Neural cell (in vitro differentiated cells): ENCODE measurements at regions not wholly inside any gene's neighbourhood (a gene's known extent, or its start where the extent isn't known, plus 50 kb on each side); places are given as distances from the start of the nearest gene placed in this dataset.

ENCODE experiments used
- H2AFZ ChIP-seq: fragments of 200-600, 300-800 bp; sonication (generic), shearing (Covaris generic); 2 replicates; pipeline ENCODE4 v1.6.0; 2014; ENCODE audit warnings: low read depth, mild to moderate bottlenecking, antibody characterized with exemption, low read length, moderate library complexity
- H3F3A ChIP-seq: fragments of 200-600 bp; shearing (Covaris generic); 2 replicates; pipeline ENCODE4 v1.6.1; 2016; ENCODE audit warnings: mild to moderate bottlenecking, moderate library complexity, mixed read lengths, antibody characterized with exemption, low read length; ENCODE audit not compliant: insufficient read depth, poor library complexity, severe bottlenecking
- H3K27ac ChIP-seq: fragments of 200-600, 300-800 bp; sonication (generic), shearing (Covaris generic); 2 replicates; pipeline ENCODE4 v1.5.1; 2014; ENCODE audit warnings: mild to moderate bottlenecking, low read length, moderate library complexity
- H3K27me3 ChIP-seq: fragments of 300-800, 200-600 bp; sonication (generic), shearing (Covaris generic); 2 replicates; pipeline ENCODE4 v1.6.0; 2014; ENCODE audit warnings: mild to moderate bottlenecking, low read depth, low read length, moderate library complexity; ENCODE audit not compliant: insufficient read depth
- H3K36me3 ChIP-seq: fragments of 300-800, 200-600 bp; sonication (generic), shearing (Covaris generic); 2 replicates; pipeline ENCODE4 v1.5.1; 2014; ENCODE audit warnings: mild to moderate bottlenecking, antibody characterized with exemption, low read length, moderate library complexity; ENCODE audit not compliant: insufficient read depth
- H3K4me2 ChIP-seq: fragments of 300-800, 200-600 bp; sonication (generic), shearing (Covaris generic); 2 replicates; pipeline ENCODE4 v1.6.0; 2014; ENCODE audit warnings: mild to moderate bottlenecking, low read length
- H3K4me3 ChIP-seq: fragments of 300-800, 200-600 bp; sonication (generic), shearing (Covaris generic); 2 replicates; pipeline ENCODE4 v1.5.1; 2014; ENCODE audit warnings: mild to moderate bottlenecking, low read length, moderate library complexity
- H3K79me2 ChIP-seq: fragments of 200-600 bp; shearing (Covaris generic); replicated peaks from 2 replicates; pipeline ENCODE4 v1.6.0; 2014; ENCODE audit warnings: mild to moderate bottlenecking, low read length, moderate library complexity; ENCODE audit not compliant: insufficient read depth
- H3K9ac ChIP-seq: fragments of 300-800, 200-600 bp; sonication (generic), shearing (Covaris generic); 2 replicates; pipeline ENCODE4 v1.6.1; 2016; ENCODE audit warnings: mild to moderate bottlenecking, low read length, mixed read lengths
- H3K9me2 ChIP-seq: fragments of 200-600 bp; shearing (Covaris generic); 2 replicates; pipeline ENCODE4 v1.6.1; 2016; ENCODE audit warnings: mild to moderate bottlenecking, low read length, mixed read lengths; ENCODE audit not compliant: insufficient read depth
- H3K9me3 ChIP-seq: fragments of 200-600, 300-800 bp; sonication (generic), shearing (Covaris generic); 2 replicates; pipeline ENCODE4 v1.6.1; 2016; ENCODE audit warnings: mild to moderate bottlenecking, mixed run types, low read length, moderate library complexity, mixed read lengths
- H4K20me1 ChIP-seq: fragments of 200-600 bp; shearing (Covaris generic); 2 replicates; pipeline ENCODE4 v1.6.1; 2016; ENCODE audit warnings: mild to moderate bottlenecking, mixed run types; ENCODE audit not compliant: insufficient read depth
- EP300 ChIP-seq: fragments of 450-650 bp; conservative IDR thresholded peaks from 2 replicates; pipeline ENCODE4 v1.6.1; 2014; ENCODE audit warnings: antibody characterized with exemption, mild to moderate bottlenecking, moderate library complexity; ENCODE audit not compliant: poor library complexity, severe bottlenecking
- EZH2 ChIP-seq: fragments of 200-600, 300-800 bp; shearing (Covaris generic), sonication (generic); IDR thresholded peaks from 2 replicates; pipeline ENCODE4 v1.6.1; 2014; ENCODE audit warnings: antibody characterized with exemption, low read length, borderline replicate concordance, mild to moderate bottlenecking; ENCODE audit not compliant: insufficient read depth, poor library complexity, severe bottlenecking
- MXI1 ChIP-seq: fragments of 450-650 bp; conservative IDR thresholded peaks from 2 replicates; pipeline ENCODE4 v1.6.1; 2014; ENCODE audit warnings: antibody characterized with exemption, mild to moderate bottlenecking; ENCODE audit not compliant: poor library complexity, severe bottlenecking
- POLR2AphosphoS5 ChIP-seq: IDR thresholded peaks from 2 replicates; pipeline ENCODE4 v1.6.1; 2012
- RAD21 ChIP-seq: fragments of 450-650 bp; conservative IDR thresholded peaks from 2 replicates; pipeline ENCODE4 v1.6.1; 2014; ENCODE audit warnings: antibody characterized with exemption, mild to moderate bottlenecking, moderate library complexity
- SMC3 ChIP-seq: fragments of 450-650 bp; conservative IDR thresholded peaks from 2 replicates; pipeline ENCODE4 v1.6.1; 2014; ENCODE audit warnings: antibody characterized with exemption, mild to moderate bottlenecking, moderate library complexity; ENCODE audit not compliant: poor library complexity
- TAF1 ChIP-seq: IDR thresholded peaks from 2 replicates; pipeline ENCODE4 v1.6.1; 2012; ENCODE audit warnings: low read depth
- TF ChIP-seq, protein P1 (sequence below): fragments of 450-650 bp; IDR thresholded peaks from 2 replicates; pipeline ENCODE4 v1.5.1; 2014; ENCODE audit warnings: antibody characterized with exemption, mild to moderate bottlenecking, moderate library complexity; ENCODE audit not compliant: poor library complexity, severe bottlenecking
- TF ChIP-seq, protein P2 (sequence below): IDR thresholded peaks from 2 replicates; pipeline ENCODE4 v1.6.1; 2012; ENCODE audit warnings: borderline replicate concordance

DNA sequence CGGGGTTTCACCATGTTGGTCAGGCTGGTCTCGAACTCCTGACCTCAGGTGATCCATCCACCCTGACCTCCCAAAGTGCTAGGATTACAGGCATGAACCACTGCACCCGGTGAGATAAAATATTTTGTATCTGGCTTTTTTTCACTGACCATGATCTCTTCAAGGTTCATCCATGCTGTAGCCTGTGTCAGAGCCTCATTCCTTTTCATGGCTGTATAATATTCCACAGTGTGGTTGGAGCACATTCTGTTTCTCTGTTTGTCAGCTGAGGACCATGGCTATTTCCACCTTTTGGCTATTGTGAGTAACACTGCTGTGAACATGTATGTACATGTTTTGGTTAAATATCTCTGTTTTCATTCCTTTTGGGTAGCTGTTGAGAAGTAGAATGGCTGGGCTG is 169.2 kb downstream of the SHOX start:
- H3K36me3 ChIP-seq: no peaks in the 10 kb centered on the region
- no peak overlapping the region for H3K27ac ChIP-seq
- no peak overlapping the region for H3K4me3 ChIP-seq
- no peak overlapping the region for H2AFZ ChIP-seq
- no peaks in the 10 kb centered on the region for H3K9me2 ChIP-seq
- H3K9ac ChIP-seq: no peak overlapping the region
- H3F3A ChIP-seq: no peaks in the 10 kb centered on the region
- no peaks in the 10 kb centered on the region for H3K79me2 ChIP-seq
- no peaks in the 10 kb centered on the region for H3K9me3 ChIP-seq
- no peak overlapping the region for H3K4me2 ChIP-seq
- no peaks in the 10 kb centered on the region for H4K20me1 ChIP-seq
- no peaks in the 10 kb centered on the region for H3K27me3 ChIP-seq
- TF ChIP-seq EP300 (no peak), MXI1 (no peak), SMC3 (no peak)

DNA sequence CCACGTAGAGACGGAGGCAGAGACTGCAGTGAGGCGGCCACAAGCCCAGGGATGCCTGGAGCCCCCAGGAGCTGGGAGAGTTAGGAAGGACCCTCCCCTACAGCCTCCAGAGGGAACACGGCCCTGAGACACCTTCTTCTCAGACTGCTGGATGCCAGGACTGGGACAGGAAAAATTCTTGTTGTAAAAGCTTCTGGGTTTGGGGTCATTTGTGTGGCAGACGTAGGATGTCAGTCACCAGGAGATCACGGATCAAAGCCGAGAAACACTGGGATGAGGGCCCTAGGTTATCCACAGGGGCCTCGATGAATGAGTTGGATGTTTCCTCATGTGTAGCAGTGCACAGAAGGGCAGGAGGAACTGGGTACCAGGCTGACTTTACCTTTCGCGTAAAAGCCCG is 163.7 kb downstream of the SHOX start:
- Histone ChIP-seq H3K27ac (no peak overlapping the region), H3F3A (no peaks in the 10 kb centered on the region), H3K9me2 (no peaks in the 10 kb centered on the region), H3K36me3 (no peaks in the 10 kb centered on the region), H2AFZ (no peak overlapping the region), H3K9me3 (no peaks in the 10 kb centered on the region), H3K27me3 (no peaks in the 10 kb centered on the region), H3K9ac (no peak overlapping the region), H4K20me1 (no peaks in the 10 kb centered on the region), H3K4me3 (no peak overlapping the region), H3K79me2 (no peaks in the 10 kb centered on the region), H3K4me2 (no peak overlapping the region)
- no peak for TF ChIP-seq RAD21
- no peak for TF ChIP-seq SMC3
- no peak for TF ChIP-seq POLR2AphosphoS5
- no peak for TF ChIP-seq EZH2
- no peak for TF ChIP-seq EP300
- TF ChIP-seq, protein P1, sequence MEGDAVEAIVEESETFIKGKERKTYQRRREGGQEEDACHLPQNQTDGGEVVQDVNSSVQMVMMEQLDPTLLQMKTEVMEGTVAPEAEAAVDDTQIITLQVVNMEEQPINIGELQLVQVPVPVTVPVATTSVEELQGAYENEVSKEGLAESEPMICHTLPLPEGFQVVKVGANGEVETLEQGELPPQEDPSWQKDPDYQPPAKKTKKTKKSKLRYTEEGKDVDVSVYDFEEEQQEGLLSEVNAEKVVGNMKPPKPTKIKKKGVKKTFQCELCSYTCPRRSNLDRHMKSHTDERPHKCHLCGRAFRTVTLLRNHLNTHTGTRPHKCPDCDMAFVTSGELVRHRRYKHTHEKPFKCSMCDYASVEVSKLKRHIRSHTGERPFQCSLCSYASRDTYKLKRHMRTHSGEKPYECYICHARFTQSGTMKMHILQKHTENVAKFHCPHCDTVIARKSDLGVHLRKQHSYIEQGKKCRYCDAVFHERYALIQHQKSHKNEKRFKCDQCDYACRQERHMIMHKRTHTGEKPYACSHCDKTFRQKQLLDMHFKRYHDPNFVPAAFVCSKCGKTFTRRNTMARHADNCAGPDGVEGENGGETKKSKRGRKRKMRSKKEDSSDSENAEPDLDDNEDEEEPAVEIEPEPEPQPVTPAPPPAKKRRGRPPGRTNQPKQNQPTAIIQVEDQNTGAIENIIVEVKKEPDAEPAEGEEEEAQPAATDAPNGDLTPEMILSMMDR: no peak
- TF ChIP-seq TAF1: no peak
- no peak for TF ChIP-seq MXI1
- TF ChIP-seq, protein P2, sequence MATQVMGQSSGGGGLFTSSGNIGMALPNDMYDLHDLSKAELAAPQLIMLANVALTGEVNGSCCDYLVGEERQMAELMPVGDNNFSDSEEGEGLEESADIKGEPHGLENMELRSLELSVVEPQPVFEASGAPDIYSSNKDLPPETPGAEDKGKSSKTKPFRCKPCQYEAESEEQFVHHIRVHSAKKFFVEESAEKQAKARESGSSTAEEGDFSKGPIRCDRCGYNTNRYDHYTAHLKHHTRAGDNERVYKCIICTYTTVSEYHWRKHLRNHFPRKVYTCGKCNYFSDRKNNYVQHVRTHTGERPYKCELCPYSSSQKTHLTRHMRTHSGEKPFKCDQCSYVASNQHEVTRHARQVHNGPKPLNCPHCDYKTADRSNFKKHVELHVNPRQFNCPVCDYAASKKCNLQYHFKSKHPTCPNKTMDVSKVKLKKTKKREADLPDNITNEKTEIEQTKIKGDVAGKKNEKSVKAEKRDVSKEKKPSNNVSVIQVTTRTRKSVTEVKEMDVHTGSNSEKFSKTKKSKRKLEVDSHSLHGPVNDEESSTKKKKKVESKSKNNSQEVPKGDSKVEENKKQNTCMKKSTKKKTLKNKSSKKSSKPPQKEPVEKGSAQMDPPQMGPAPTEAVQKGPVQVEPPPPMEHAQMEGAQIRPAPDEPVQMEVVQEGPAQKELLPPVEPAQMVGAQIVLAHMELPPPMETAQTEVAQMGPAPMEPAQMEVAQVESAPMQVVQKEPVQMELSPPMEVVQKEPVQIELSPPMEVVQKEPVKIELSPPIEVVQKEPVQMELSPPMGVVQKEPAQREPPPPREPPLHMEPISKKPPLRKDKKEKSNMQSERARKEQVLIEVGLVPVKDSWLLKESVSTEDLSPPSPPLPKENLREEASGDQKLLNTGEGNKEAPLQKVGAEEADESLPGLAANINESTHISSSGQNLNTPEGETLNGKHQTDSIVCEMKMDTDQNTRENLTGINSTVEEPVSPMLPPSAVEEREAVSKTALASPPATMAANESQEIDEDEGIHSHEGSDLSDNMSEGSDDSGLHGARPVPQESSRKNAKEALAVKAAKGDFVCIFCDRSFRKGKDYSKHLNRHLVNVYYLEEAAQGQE: no peak

DNA sequence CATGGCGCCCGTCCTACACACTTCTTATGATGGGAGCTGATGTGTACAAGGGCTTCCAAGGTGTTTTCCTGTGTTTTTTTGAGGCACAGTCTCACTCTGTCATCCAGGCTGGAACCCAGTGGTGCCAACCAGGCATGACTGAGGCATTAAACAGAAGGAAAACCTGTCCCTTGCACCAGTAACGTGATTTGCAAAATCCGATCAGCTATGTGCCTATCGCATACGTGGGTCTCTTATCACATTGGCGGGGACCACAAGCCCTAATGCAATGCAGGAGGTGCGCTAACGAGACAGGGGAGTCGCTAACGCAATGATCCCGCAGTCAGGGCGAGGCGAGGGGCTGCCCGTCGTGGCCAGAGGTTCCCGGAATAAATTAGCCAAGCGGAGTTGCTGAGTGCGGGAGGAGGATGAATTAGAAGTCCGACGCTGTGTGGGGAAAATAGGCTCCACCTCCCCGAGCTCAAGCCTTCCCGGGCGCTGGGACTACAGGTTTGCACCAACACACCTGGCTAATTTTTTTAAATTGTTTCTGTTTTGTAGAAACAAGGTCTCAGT is 162.7 kb downstream of the SHOX start:
- no peak overlapping the region for H3K4me3 ChIP-seq

More for the DNA sequence above, 162.7 kb downstream of the SHOX start:
- H3K27me3 ChIP-seq: no peaks in the 10 kb centered on the region
- no peaks in the 10 kb centered on the region for H3K36me3 ChIP-seq
- H3K9ac ChIP-seq: no peak overlapping the region
- no peak overlapping the region for H2AFZ ChIP-seq
- no peak overlapping the region for H3K27ac ChIP-seq
- H3K9me2 ChIP-seq: no peaks in the 10 kb centered on the region
- H3K79me2 ChIP-seq: no peaks in the 10 kb centered on the region
- TF ChIP-seq TAF1 (no peak), POLR2AphosphoS5 (no peak), EP300 (no peak), RAD21 (no peak), SMC3 (no peak), EZH2 (no peak), MXI1 (no peak)
- TF ChIP-seq, protein P2: no peak
- TF ChIP-seq, protein P1: no peak
- H3K9me3 ChIP-seq: no peaks in the 10 kb centered on the region
- no peak overlapping the region for H3K4me2 ChIP-seq
- no peaks in the 10 kb centered on the region for H4K20me1 ChIP-seq
- H3F3A ChIP-seq: no peaks in the 10 kb centered on the region
